Transverse colon (tissue), 3 donors: ENCODE measurements at regions not wholly inside any gene's neighbourhood (a gene's known extent, or its start where the extent isn't known, plus 50 kb on each side); places are given as distances from the start of the nearest gene placed in this dataset.

ENCODE experiments used
- CTCF ChIP-seq, 5 experiments: fragments of 200-600 bp in 3 of 5; fragments of 450-650 bp in 2 of 5; sonication (generic) in 3 of 5; IDR thresholded peaks; 1 replicate in 2 of 5; 2 replicates in 3 of 5; pipeline ENCODE4 v1.5.1; 2016 to 2017; ENCODE audit warnings: antibody characterized with exemption in 5 of 5, inconsistent platforms in 3 of 5, mild to moderate bottlenecking in 2 of 5, moderate library complexity in 1 of 5
- EP300 ChIP-seq: sonication (generic); formaldehyde crosslinking; IDR thresholded peaks from one replicate; pipeline ENCODE4 v1.6.1; 2017; ENCODE audit warnings: antibody characterized with exemption, low read depth

- no peak for TF ChIP-seq CTCF (IDR thresholded peaks at IDR 0.05)
- TF ChIP-seq EP300, result no peak
These were observed 383.2 kb downstream of the UQCRFS1 start for GRCh38 chr19:28829762-28830161.
